ENCODE measurements at regions not wholly inside any gene's neighbourhood (a gene's known extent, or its start where the extent isn't known, plus 50 kb on each side); places are given as distances from the start of the nearest gene placed in this dataset.

DNA sequence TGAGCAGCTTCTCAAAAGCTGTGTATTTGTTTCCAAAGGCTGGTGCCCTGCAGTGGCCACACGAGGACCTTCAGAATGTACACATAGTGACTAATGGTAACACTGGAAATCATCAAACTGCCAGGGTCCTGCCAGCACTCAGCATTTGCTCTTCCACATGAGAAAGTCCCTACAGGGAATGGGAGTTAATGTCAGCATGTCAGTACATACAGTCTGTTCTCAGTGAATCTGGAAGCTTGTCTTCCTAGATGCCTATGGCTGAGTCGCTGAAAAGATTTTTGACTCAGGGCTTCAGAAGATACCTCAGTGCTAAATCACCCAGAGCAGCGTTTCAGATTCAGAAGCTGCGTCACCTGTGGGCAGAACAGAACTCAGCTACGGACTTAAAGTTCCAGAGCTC lies 108.2 kb downstream of the CDC7 start:
- TF ChIP-seq CTCF (IDR thresholded peaks at IDR 0.05; ENCODE audit: insufficient read depth, low read depth, low read length) (no peak), EZH2 (IDR thresholded peaks at IDR 0.05; ENCODE audit: insufficient read depth, low read length) (no peak)

All from astrocyte (in vitro differentiated cells and primary cell).